ENCODE measurements at regions not wholly inside any gene's neighbourhood (a gene's known extent, or its start where the extent isn't known, plus 50 kb on each side); places are given as distances from the start of the nearest gene placed in this dataset.
"Not testable (repeated sequence)": the region's sequence is repeated elsewhere in the genome, so short reads cannot be mapped to it uniquely, and the experiment has no call there.

DNA sequence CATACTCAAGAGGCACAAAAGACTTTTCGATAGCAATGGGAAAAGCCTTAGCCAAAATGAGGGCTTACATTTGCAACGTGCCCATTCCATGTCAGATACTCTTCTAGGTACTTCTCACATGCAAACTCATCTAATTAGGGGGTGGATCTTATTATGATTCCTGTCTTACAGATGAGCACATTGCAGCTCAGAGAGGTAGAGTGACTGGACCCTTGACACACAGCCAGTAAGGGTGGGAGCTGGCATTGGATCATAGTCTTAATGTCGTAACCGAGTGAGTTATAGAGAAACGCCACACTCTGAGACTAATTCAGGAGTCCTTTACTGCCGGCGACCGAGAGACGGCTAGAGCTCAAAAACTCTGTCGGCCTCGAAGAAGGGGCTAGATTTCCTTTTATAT lies 78.8 kb upstream of the GRIN2A start:
- no peak overlapping the region for H3K4me3 ChIP-seq (ENCODE audit: low read depth, low read length)
- DNase-seq (ENCODE audit: low read depth) = no peak
- TF ChIP-seq CTCF (conservative IDR thresholded peaks at IDR 0.05; ENCODE audit: low read depth, low read length) = no peak

GRCh38 chr16:10261526-10261925 lies 79.3 kb upstream of the GRIN2A start:
- H3K4me3 ChIP-seq (ENCODE audit: low read depth, low read length); DNase-seq (ENCODE audit: low read depth): not testable (repeated sequence)

DNA sequence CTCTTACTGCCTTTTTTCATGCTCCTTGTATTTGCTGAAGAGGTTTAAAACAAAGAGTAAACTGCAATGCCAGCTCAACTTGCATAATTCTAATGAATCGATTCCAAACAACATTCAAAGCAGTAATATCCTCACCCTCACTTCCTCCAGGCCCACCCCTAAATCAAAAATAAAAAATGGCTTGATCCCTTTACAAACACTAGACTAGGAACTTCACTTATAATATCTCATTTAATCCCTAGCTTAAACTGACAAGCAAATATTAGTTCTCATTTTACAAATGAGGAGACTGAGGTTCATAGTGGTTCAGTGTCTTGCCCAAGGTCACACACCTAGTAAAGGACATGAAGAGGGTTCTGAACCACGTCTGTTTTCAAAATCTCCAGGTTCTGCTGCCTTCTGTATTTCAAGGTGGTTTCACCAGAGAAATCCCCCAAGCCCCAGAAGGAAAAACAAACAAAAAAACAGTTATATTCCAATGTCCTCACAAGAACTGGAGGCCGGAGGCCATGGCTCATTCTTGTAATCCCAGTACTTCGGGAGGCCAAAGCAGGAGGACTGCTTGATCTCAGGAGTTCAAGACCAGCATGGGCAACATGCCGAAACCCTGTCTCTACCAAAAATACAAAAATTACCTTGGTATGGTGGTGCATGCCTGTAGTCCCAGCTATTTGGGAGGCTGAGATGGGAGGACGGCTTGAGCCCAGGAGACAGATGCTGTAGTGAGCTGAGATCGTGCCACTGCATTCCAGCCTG lies 80.3 kb upstream of the GRIN2A start:
- DNase-seq (ENCODE audit: low read depth) = no peak
- TF ChIP-seq CTCF (conservative IDR thresholded peaks at IDR 0.05; ENCODE audit: low read depth, low read length) = no peak
- H3K4me3 ChIP-seq (ENCODE audit: low read depth, low read length) = no peak overlapping the region

DNA sequence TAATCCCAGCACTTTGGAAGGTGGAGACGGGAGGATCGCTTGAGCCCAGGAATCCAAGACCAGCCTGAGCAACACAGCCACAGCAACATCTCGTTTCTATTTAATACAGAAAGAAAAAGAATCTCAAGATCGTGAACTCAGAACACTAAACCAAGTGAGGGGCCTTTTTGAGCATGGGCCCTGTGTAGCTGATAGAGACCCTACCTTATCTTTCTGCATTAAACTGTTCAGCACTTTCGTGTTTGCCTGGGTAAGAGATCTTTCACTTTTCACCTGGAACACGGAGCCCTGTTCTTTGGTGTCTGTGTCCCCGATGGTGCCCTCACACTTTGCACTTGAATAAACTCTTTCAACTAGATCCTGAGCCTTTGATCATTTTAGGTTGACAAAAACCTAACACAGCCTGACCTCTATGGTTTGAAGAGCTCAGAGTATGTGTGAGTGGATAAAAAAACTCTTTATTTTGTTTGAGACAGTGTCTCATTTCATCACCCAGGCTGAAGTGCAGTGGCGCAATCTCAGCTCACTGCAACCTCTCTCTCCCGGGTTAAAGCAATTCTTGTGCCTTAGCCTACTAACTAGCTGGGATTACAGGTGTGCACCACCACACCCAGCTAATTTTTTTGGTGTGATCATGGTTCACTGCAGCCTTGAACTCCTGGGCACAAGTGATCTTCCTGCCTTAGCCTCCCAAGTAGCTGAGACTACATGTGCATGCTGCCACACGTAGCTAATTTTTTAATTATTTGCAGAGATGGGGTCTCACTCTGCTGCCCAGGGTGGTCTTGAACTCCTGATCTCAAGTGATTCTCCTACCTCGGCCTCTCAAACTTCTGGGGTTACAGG lies 83.8 kb upstream of the GRIN2A start:
- DNase-seq (ENCODE audit: low read depth) = no peak
- no peak overlapping the region for H3K4me3 ChIP-seq (ENCODE audit: low read depth, low read length)
- no peak for TF ChIP-seq CTCF (conservative IDR thresholded peaks at IDR 0.05; ENCODE audit: low read depth, low read length)

- no peak for TF ChIP-seq CTCF (conservative IDR thresholded peaks at IDR 0.05; ENCODE audit: low read depth, low read length)
- no peak overlapping the region for H3K4me3 ChIP-seq (ENCODE audit: low read depth, low read length)
- no peak for DNase-seq (ENCODE audit: low read depth)
These were observed 84.6 kb upstream of the GRIN2A start for GRCh38 chr16:10266809-10267208.

GRCh38 chr16:10269632-10270031 lies 87.4 kb upstream of the GRIN2A start:
- TF ChIP-seq CTCF (conservative IDR thresholded peaks at IDR 0.05; ENCODE audit: low read depth, low read length) = no peak
- H3K4me3 ChIP-seq (ENCODE audit: low read depth, low read length) = no peak overlapping the region
- no peak for DNase-seq (ENCODE audit: low read depth)

GRCh38 chr16:10272250-10272854 lies 90.1 kb upstream of the GRIN2A start:
- H3K4me3 ChIP-seq (ENCODE audit: low read depth, low read length); DNase-seq (ENCODE audit: low read depth): not testable (repeated sequence)

GRCh38 chr16:10275214-10275996 lies 93.2 kb upstream of the GRIN2A start:
- DNase-seq (ENCODE audit: low read depth) = not testable (repeated sequence)

More at GRCh38 chr16:10275214-10275996, 93.2 kb upstream of the GRIN2A start:
- H3K4me3 ChIP-seq (ENCODE audit: low read depth, low read length) = not testable (repeated sequence)

Measured in choroid plexus epithelial cell (primary cell).